Suppressor macrophage treated with lipopolysaccharide for 1 hour (primary cell): ENCODE measurements at regions not wholly inside any gene's neighbourhood (a gene's known extent, or its start where the extent isn't known, plus 50 kb on each side); places are given as distances from the start of the nearest gene placed in this dataset.
A peak's percentile ranks its signal among the peaks of the same experiment; 100 is the strongest.
"Not testable (repeated sequence)": the region's sequence is repeated elsewhere in the genome, so short reads cannot be mapped to it uniquely, and the experiment has no call there.

Experiments used
- DNase-seq, 3 donors: peaks; one replicate each; pipeline ENCODE4 v3.0.0-alpha.2; 2020 to 2022

DNA sequence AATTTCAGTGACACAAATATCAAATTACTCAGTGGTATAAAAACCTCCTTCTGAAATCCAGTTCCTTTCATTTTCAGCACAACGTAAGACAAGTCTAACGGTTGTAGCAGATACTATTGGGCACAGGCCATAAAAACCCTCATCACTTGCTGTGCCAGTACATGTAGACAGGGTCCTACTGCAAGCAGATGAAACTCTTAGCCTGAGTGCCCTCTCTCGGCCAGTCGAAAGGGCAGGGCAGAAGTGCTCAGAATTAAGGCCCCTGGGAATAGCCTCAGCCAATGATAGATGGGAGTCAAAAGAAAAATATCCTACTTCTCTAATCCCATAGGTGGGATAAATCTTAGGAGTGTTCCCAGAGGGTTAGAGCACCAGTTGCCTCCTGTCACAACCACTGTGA is 168.5 kb upstream of the FER start:
- DNase-seq, result no peak

GRCh38 chr5:108578791-108579190 is 168.9 kb upstream of the FER start:
- DNase-seq, result no peak

GRCh38 chr5:108567429-108567828 is 180.3 kb upstream of the FER start:
- no peak for DNase-seq

- DNase-seq, result no peak
Observed at GRCh38 chr5:108564441-108564840, 182.5 kb upstream of the FBXL17 start.

DNA sequence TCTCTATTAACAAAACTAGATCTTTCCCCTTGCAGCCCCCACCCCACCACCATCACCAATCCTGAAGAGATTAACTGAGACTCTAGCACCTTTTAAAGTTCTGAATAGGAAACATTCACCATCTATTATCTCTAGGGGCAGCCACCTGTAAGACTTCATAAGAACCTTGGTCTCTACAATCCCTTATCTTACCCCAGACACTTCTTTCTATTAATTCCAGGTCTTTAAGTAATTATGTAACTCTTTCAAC is 180.2 kb upstream of the FBXL17 start:
- DNase-seq, result no peak

DNA sequence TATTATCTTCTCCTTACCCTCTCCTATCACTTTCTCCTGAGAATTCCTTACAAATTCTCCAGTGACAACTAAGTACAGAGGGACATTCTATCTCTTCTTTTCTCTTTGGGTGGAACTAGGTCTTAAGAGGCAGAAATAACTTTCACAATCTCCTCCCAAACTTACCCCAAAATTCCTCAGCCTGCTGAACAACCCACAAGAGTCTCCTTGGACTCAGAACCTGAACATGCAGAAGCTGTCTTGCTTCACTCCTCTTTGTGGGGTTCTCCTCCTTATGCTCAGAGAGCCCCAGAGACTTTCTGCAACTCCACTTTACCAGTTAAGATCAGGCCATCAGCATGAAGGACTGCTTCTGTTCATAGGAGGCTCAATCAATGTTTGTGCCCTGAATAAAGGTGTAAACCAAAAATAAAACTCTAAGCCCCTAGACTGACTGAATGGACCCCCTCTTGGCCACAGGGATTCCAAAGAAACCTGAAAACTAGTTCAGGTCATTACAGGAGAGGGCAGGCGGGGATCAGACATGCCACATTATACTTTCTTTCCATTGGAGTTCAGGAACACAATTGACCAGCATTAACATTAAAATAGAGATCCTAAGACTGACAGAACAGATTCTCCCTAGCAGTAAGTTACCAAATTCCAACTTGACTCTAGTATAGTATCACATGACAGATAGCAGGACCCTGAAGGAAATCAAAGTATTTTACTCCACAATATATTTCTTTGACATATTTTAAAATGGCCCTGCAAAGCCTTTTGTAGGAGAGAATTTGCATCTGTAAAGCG is 179.7 kb upstream of the FBXL17 start:
- no peak for DNase-seq

- no peak for DNase-seq
Observed at GRCh38 chr5:108560581-108560980, 178.7 kb upstream of the FBXL17 start.

DNA sequence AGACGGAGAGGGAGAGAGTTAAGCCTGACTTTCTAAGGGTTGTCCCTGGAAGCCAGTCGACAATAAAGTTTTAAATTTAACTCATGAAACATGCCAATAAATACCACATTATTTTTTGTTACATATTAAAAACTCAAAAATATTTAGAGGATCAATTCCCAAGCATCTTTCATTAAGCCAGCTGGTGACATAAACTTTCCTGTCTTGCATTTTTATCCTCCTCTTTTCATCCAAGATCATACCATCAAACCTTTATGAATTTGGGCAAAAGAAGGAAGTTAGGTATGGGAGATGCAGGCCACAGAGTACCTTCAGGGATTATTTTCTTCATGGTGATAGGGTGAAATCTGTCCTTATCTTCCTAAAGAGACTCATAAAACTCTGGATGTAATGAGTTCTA is 178.3 kb upstream of the FBXL17 start:
- no peak for DNase-seq

DNA sequence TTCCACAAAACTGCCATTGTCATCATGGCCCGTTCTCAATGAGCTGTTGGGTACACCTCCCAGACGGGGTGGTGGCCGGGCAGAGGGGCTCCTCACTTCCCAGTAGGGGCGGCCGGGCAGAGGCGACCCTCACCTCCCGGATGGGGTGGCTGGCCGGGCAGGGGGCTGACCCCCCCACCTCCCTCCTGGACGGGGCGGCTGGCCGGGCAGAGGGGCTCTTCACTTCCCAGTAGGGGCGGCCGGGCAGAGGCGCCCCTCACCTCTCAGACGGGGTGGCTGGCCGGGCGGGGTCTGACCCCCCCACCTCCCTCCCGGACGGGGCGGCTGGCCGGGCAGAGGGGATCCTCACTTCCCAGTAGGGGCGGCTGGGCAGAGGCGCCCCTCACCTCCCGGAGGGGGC is 176.9 kb upstream of the FBXL17 start:
- not testable (repeated sequence) for DNase-seq

- DNase-seq, result not testable (repeated sequence)
Observed at GRCh38 chr5:108558142-108558541, 176.2 kb upstream of the FBXL17 start.

DNA sequence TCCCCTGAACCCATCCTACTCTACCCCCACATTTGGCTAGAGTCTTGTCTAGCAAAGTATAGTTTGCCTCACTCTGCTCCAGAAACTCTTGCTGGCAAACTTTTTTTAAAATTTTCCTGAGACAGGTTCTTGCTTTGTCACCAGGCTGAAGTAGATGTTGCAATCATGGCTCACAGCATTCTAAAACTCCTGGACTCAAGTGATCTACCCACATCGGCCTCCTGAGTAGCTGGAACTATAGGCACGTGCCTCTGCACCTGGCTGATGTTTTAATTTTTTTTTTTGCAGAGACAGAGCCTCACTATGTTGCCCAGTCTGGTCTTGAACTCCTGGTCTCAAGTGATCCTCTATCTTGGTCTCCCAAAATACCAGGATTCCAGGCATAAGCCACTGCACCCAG is 175.8 kb upstream of the FBXL17 start:
- DNase-seq, result no peak

GRCh38 chr5:108556441-108557145 is 174.7 kb upstream of the FBXL17 start:
- no peak for DNase-seq

DNA sequence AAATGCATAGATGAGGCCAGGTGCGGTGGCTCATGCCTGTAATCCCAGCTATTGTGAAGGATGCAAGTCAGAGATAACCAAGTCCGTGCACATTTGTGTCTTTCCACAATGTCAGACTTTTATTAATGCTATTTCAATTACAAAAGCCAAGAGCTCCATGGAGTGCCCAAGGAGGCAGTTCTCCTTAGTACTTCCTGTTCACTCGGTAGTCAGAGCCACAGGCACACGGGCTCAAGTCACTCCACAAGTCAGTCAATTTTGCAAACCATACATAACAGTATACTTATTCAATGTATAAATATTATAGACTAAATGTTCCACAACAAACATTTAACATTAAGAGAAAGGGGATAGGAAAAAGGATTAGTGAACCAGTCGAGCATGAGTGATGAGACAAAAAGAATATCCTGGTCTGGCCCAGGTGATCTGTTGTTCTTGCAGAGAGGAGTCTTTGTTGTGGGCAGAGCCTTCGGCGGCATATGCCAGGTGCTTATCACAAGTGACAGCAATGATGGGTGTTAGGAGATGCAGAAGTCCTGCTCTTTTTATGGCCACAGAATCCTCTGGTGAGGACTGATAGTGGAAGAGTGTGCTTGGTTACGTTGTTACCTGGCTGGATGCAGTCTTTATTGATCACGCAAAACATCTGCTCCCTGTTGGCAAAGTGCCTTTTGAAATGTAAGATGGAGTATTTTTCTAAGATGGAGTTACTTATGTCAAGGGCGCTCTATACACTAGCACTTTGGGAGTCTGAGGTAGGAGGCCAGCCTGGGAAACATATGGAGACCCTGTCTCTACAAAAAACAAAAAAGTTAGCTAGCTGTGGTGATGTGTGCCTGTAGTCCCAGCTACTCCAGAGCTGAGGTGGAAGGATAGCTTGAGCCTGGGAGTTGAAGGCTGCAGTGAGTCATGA is 167.0 kb upstream of the FBXL17 start:
- no peak for DNase-seq

DNA sequence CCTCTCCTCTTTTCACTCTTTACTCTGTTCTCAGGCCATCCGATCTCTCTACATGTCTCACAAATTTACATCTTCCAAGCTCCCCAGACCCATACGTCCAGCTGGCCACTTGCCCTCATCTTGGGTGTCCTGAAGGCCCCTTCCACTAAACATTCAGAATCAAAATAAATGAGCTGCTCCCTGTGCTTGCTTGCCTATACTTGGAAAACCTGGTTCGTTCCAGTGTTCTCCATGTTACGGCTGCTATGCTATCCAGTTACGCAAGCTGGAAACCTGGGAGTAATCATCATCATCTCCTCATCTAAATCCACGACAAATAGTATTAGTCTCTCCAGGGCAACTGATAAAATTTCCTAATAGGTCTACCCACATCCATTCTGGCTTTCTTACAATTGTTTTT is 165.0 kb upstream of the FBXL17 start:
- no peak for DNase-seq

GRCh38 chr5:108545301-108545700 is 163.4 kb upstream of the FBXL17 start:
- DNase-seq, result no peak

GRCh38 chr5:108543486-108543885 is 161.6 kb upstream of the FBXL17 start:
- DNase-seq, result no peak

DNA sequence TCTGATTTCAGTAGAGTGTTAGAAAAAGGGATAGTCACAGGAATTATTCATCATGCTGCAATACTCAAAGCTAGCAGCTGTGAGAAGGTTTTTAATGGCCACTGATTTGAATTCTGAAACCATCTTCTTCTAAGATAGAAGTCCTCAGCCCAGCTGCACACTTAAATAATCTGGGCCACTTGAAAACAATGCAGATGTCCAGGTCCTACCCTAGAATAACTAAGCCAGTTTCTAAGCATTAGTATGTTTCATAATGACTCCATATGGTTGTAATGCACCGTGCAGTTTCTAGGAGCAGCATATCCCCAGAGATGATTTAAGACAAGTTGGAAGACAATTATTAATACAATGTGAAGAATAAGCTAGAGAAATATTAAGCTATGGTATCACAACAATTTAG is 159.9 kb upstream of the FBXL17 start:
- no peak for DNase-seq

- no peak for DNase-seq
Observed at GRCh38 chr5:108536321-108536720, 154.4 kb upstream of the FBXL17 start.

DNA sequence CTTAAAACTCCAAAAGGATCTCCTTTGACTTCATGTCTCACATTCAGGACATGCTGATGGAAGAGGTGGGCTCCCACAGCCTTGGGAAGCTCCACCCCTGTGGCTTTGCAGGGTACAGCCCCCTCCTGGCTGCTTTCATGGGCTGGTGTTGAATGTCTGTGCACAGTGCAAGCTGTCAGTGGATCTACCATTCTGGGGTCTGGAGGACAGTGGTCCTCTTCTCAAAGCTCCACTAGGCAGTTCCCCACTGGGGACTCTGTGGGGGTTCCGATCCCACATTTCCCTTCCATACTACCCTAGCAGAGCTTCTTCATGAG is 150.2 kb upstream of the FBXL17 start:
- not testable (repeated sequence) for DNase-seq

GRCh38 chr5:108531367-108532128 is 149.7 kb upstream of the FBXL17 start:
- DNase-seq, result no peak

- DNase-seq, result peak in 1 of 3 donors; percentile 18
Observed at GRCh38 chr5:108530706-108531105, 148.8 kb upstream of the FBXL17 start.

GRCh38 chr5:108529381-108529780 is 147.5 kb upstream of the FBXL17 start:
- no peak for DNase-seq

DNA sequence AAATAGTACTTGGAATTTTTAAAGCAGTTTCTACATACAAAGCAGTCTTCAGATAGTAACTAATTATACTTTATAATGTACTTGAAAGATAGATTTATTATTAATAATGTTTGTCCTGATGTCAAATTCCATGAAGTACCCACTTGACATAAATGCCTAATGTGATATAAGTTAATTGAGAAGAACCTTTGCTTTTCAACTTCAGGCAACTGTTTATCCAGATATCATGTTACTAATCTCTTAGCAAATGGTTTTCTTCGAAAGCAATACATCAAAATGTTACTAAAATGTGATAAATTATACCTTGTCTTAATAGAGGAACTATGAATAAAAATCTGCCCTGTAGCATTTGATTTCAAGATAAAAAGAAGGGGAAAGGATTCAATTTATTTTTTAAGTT is 146.8 kb upstream of the FBXL17 start:
- no peak for DNase-seq
